HG03139 (cell line): ENCODE measurements at regions not wholly inside any gene's neighbourhood (a gene's known extent, or its start where the extent isn't known, plus 50 kb on each side); places are given as distances from the start of the nearest gene placed in this dataset.

Experiments
- ATAC-seq: cut with Tn5 transposase; IDR thresholded peaks from one replicate; pipeline ENCODE4 v1.9.1; 2021; ENCODE audit not compliant: unreplicated experiment

- no peak for ATAC-seq
These were observed 120.6 kb upstream of the NRP1 start for GRCh38 chr10:33455029-33455428.

DNA sequence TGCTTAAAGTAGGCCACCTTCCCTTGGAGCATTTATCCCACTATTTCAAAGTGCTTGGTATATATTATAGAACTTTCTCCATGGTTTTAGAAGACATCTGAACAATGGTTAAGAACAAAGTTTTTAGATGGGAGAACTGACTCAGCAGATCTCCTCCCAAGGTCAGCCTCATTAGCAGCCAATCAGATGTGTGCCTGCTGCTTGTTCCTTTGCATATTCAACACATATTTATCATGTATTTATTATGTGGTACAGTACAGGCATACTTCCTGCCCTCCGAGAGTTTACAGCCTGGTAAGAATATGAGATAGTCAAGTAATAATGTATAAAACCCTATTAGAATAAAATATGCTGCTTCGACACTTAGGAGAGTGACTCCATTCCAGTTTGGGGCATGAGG lies 120.1 kb upstream of the NRP1 start:
- no peak for ATAC-seq

DNA sequence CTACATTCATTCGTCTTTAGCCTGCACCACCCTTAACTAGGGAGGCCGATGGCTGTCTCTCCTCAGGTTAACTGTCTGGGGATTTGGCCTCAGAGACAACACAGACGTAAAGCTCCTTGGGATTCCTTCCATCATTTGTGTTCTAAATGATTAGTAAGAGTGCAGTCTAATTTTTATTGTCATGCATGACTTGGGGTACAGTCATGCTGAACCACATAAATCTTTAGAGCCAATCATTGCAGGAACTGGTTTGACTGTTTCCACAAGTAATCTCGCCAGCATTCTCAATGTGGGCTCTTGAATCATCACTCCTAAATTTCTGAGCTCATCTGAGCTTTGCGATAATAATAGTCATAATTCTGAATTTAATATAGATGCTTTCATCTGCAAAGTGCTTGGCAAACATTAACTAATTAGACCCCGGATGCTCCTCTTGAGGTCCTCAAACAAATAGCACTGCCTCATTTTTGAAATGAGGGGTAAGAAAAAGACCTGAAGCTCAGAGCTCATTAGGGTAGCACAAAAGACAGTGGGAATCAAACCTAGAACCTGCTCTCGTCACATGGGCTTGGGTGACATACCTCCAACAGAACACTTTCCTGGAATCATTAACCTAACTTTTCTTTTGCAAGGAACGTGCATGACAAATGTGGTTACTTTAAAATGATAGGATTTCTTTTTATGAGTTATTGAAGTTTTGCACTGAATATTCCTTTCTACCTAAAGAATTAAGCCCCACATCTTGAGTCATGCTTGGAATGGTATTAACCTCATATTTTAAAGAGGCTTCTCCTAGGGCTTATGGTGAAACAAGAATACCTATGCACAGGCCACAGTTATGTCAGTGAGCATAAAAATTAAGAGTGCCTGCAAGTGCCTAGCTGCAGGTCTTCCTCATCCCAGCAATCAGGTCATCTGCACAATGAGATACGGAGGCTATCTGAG lies 118.9 kb upstream of the NRP1 start:
- ATAC-seq: no peak

- ATAC-seq: no peak
These were observed 114.1 kb upstream of the NRP1 start for GRCh38 chr10:33448421-33449140.

DNA sequence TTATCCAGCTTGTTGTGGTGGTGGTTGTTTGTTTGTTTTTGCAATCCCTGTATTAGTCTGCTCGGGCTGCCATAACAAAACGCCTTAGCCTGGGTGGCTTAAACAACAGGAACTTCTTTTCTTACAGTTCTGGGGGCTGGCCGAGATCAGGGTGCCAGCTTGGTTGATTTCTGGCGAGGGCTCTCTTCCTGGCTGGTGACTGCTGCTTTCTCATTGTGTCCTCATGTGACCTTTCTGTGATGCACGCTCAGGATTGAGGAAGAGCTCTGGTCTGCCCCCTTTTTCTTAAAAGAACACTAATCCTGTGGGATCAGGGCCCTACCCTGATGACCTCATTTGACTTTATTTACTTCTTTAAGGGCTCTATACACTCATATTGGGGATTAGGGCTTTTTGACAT lies 107.1 kb upstream of the NRP1 start:
- ATAC-seq: no peak

- ATAC-seq: no peak
These were observed 100.5 kb upstream of the NRP1 start for GRCh38 chr10:33434933-33435332.

- no peak for ATAC-seq
These were observed 94.2 kb upstream of the NRP1 start for GRCh38 chr10:33428682-33429081.

DNA sequence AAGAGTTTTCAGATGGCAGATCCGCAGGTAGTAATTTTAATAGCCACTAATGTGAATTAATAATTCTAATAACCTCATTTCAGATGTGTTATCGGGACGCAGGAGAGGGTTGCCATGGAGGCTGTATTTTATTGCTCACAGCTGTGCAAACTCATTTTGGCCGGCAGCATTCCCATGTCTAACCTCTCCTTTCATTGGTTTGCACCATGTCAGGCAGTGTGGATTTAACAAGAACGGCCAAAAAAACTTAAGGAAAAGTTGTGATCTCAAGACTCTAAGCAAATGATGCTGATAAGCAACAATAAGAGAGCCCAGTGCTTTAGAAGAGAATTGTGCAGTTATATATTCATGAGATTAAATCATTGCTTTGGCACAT lies 88.7 kb upstream of the NRP1 start:
- no peak for ATAC-seq

GRCh38 chr10:33422471-33423153 lies 88.1 kb upstream of the NRP1 start:
- ATAC-seq: no peak

GRCh38 chr10:33421789-33422462 lies 87.5 kb upstream of the NRP1 start:
- ATAC-seq: no peak

- ATAC-seq: no peak
These were observed 84.8 kb upstream of the NRP1 start for GRCh38 chr10:33419311-33419710.

GRCh38 chr10:33418301-33418700 lies 83.8 kb upstream of the NRP1 start:
- no peak for ATAC-seq

DNA sequence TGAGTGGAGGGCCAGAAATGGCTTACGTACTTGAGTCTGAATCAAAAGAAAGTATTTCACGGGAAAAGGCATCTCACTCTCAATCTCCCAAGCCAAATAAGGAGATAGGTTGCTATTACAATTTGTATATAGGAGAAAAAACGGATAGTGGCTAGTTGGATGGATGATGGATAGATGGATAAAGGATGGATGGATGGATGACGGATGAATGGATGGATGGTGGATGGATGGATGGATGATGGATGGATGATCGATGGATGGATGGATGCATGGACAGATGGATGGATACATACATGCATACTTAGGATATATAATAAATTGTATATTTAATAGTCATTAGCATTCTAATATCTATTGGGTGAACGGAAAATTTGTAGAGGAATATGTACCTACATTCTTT lies 82.2 kb upstream of the NRP1 start:
- ATAC-seq: no peak

GRCh38 chr10:33416209-33416608 lies 81.7 kb upstream of the NRP1 start:
- ATAC-seq: no peak

- ATAC-seq: no peak
These were observed 80.4 kb upstream of the NRP1 start for GRCh38 chr10:33414841-33415240.

- ATAC-seq: no peak
These were observed 78.3 kb upstream of the NRP1 start for GRCh38 chr10:33412653-33413361.

DNA sequence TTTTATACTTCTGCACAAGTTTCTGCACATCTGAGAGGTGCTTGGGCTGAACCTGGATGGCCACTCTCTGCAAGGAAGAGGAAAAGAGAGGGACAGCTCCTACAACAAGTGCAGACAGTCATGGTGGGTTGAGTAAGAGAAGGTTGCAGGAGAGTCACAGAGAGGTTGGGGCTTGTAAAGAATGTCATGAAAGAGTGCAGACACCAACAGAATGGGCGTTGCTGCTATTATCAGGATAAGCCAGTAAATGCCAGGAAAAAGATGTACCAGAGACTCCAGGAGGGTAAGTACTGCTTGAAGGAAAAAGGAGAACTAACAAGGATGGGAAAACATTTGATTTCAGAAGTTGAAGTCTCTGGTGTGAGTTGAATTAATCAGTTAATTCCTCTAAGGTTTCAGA lies 77.8 kb upstream of the NRP1 start:
- ATAC-seq: no peak

DNA sequence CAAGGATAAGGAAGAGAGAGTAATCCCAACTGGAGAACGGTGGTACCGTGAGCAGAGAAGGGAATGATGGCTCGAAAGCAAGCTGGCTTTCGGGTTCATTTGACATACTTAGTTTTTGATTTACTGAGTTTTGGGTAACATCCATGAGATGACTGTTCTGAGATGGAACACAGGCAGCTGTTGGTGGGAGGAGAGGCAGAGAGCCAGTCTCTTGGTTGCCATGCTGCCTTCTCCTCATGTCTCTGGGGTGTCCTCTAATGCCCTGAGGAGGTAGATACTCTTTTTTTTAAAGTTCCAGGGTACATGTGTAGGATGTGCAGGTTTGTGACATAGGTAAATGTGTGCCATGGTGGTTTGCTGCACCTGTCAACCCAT lies 76.4 kb upstream of the NRP1 start:
- ATAC-seq: no peak

DNA sequence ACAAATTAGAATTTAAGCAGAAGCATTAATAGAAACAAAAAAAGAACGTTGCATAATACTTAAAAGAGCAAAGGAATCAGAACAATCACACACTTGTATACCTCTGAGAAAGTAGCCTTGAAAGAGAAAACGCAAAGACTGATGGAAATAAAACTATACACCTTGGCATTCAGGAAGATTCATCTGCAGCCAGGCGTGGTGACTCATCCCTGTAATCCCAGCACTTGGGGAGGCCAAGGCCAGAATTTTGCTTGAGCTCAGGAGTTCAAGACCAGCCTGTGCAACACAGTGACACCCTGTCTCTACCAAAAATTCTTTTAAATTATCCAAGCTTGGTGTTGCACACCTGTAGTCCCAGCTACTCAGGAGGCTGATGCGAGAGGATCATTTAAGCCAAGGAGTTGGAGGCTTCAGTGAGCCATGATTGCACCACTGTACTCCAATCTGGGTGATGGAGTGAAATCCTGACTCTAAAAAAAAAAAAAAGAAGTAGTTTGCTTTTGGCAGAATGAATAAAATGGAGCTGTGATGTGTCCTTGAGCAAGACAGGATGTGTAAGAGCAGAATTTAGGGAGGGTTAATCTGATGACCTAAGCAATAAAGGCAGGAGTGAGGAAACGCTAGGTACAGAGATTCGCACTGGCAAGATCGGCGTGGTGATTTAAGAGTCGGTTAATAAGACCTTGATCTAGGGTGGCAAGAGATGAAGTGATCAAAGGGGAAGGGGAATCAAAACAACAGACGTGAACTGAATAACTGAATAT lies 75.8 kb upstream of the NRP1 start:
- no peak for ATAC-seq

DNA sequence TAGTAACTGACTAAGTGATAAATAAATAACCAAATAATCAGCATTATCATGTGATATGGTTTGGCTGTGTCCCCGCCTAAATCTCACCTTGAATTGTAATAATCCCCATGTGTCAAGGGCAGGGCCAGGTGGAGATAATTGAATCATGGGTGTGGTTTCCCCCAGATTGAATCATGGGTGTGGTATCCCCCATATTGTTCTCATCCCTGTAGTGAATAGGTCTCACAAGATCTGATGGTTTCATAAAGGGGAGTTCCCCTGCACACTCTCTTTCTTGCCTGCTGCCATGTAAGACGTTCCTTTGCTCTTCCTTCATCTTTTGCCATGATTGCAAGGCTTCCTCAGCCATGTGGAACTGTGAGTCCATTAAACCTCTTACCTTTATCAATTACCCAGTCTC lies 72.1 kb upstream of the NRP1 start:
- no peak for ATAC-seq
